ENCODE measurements at regions not wholly inside any gene's neighbourhood (a gene's known extent, or its start where the extent isn't known, plus 50 kb on each side); places are given as distances from the start of the nearest gene placed in this dataset.

DNA sequence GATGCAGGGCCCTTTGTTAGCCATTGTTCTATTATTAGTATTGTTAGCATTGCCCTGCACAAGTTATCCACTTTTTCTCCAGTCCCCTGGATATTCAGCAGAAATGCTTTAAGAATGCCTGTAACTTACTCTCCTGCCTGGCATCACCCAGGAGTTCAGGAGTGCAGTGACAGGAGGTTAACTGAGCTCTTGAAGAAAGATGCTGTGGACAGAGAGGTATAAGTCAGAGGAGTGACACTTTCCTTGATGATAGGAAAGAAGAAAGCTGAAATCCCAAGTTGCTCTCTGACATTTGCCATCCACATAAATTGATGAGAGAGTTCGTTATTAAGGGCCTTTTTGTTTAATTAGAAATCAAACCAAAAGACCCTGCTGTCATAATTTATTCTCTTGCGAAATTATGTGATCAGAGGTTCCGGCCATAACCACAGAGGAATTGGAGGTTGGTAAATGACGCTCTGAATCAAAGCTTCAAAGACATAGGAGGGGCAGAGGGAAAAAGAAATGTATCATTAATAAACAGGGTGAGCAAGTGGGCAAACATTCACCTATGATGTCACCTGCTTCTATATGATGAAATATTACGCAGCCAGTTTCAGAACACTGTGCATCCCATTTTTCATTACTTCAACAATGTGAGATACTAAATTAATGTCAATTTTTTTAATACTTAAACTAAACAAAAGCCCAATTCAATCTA is 230.2 kb upstream of the JADE1 start:
- DNase-seq (ENCODE audit: low spot score in 2 of 2), result no peak
- no peak for TF ChIP-seq POLR2A (IDR thresholded peaks at IDR 0.05)
- TF ChIP-seq, protein P1, sequence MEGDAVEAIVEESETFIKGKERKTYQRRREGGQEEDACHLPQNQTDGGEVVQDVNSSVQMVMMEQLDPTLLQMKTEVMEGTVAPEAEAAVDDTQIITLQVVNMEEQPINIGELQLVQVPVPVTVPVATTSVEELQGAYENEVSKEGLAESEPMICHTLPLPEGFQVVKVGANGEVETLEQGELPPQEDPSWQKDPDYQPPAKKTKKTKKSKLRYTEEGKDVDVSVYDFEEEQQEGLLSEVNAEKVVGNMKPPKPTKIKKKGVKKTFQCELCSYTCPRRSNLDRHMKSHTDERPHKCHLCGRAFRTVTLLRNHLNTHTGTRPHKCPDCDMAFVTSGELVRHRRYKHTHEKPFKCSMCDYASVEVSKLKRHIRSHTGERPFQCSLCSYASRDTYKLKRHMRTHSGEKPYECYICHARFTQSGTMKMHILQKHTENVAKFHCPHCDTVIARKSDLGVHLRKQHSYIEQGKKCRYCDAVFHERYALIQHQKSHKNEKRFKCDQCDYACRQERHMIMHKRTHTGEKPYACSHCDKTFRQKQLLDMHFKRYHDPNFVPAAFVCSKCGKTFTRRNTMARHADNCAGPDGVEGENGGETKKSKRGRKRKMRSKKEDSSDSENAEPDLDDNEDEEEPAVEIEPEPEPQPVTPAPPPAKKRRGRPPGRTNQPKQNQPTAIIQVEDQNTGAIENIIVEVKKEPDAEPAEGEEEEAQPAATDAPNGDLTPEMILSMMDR (IDR thresholded peaks at IDR 0.05), result no peak
- 64 to 67% methylated on average over 5 of the region's 5 CpGs for WGBS, 2 donors
- no peak overlapping the region for H3K4me3 ChIP-seq (ENCODE audit: low read depth, poor library complexity, severe bottlenecking)
- intact Hi-C loops (cut with DNase I; ENCODE audit: low total_unique reads), result no loop called here

DNA sequence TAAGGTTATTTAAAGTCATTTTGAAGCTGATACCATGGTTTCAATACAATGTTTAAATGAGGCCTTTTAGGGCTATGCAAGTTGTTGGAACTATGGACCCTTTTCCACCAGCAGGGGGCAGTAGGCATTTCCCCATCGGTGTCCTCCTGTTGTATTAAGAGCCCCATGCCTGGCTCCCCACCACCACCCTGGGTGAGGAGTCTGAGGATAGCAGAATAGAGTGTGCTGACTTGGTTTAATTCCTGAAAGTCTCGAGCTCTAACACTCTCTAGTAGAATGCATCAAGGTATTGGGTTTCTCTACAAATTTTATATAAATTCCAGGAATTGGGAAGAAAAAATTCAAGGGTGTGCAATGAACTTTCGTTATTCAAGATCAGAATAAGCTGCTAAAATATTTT is 234.8 kb upstream of the JADE1 start:
- no peak overlapping the region for H3K4me3 ChIP-seq (ENCODE audit: low read depth, poor library complexity, severe bottlenecking)
- TF ChIP-seq, protein P1 (IDR thresholded peaks at IDR 0.05), result no peak
- TF ChIP-seq POLR2A (IDR thresholded peaks at IDR 0.05), result no peak
- no peak for DNase-seq (ENCODE audit: low spot score in 2 of 2)
- intact Hi-C loops (cut with DNase I; ENCODE audit: low total_unique reads), result no loop called here
- WGBS, 2 donors, result 35 to 39% methylated on average over 3 of the region's 3 CpGs

DNA sequence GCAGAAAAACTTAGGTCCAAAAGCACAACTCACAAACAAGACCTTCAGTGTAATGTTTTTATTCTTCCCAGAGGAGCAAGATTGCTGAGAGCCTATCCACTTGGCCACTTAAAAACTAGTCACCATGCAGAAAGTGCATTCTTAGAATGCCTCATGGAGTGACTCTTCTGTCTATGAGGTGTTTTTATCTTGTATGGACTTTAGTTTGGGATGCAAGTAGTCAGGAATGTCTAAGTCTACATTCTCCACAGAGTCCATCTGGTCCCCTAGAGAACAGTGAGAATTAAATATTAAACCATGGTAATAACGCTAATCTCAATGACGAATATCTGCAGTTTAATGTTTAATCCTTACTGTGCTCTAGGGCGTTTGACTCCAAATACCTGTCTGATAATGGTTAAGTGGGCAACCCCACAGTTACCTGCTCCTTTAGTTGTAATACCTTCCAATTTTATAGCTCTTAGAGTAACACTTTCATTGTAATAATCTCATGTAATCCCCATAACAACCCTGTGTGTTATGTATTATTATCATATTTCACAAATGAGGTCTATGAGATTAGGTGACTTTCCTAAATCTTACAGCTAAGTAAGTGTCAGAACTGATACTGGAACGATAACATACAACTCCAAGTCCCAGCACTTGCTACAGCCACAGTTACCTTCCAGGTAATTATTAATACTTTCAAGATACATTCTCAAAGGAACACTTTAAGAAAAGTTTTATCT is 235.6 kb upstream of the JADE1 start:
- intact Hi-C loops (cut with DNase I; ENCODE audit: low total_unique reads), result no loop called here
- TF ChIP-seq, protein P1 (IDR thresholded peaks at IDR 0.05), result no peak
- no peak for TF ChIP-seq POLR2A (IDR thresholded peaks at IDR 0.05)
- H3K4me3 ChIP-seq (ENCODE audit: low read depth, poor library complexity, severe bottlenecking), result no peak overlapping the region
- DNase-seq (ENCODE audit: low spot score in 2 of 2), result no peak
- WGBS, 2 donors, result 91 to 92% methylated on average over 4 of the region's 4 CpGs

DNA sequence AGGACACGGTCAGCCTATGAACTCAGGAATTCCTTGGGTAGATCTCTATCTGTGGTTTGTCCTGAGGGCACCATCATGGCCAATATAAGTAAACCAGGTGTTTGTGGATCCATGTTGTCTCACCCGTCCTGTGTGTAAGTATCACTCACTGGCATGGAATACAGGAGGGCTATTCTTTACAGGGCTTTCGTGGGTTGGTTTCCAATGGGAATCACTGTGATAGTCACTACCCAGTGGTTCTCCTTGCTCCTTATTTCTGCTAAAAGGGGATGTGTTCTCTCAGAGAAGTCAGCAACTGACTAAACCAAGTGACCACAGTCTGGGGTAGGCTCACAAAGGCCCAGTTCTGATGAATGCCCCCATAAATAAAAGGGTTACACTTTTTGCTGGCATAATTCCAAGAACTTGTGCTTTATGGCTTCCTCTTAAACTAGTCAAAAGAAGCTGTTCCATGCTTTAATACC is 236.7 kb upstream of the JADE1 start:
- TF ChIP-seq, protein P1 (IDR thresholded peaks at IDR 0.05), result no peak
- TF ChIP-seq POLR2A (IDR thresholded peaks at IDR 0.05), result no peak
- H3K4me3 ChIP-seq (ENCODE audit: low read depth, poor library complexity, severe bottlenecking), result no peak overlapping the region
- 89 to 90% methylated on average over 3 of the region's 3 CpGs for WGBS, 2 donors
- DNase-seq (ENCODE audit: low spot score in 2 of 2), result no peak
- intact Hi-C loops (cut with DNase I; ENCODE audit: low total_unique reads), result no loop called here

DNA sequence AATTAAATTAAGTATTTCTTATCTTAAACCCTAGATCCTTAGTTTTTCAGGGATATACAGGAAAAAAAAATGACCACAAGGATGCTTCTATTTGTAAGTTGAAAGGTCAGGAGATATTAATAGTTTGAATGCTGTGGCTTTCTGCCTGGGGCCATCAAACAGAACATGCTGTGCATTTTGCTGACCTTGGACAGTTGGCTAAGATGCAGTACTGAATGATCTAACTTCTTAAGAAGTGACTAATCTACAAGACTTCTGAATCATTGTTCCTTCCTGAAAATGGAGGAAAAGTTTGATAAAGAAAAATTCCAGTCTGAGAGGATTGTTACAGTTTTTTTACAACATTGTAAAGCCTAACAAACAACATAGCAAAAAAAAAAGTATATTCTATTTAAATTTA is 237.8 kb upstream of the JADE1 start:
- intact Hi-C loops (cut with DNase I; ENCODE audit: low total_unique reads), result no loop called here
- TF ChIP-seq POLR2A (IDR thresholded peaks at IDR 0.05), result no peak
- TF ChIP-seq, protein P1 (IDR thresholded peaks at IDR 0.05), result no peak
- peak in 1 of 2 donors; percentile 74 for DNase-seq (ENCODE audit: low spot score in 2 of 2)
- H3K4me3 ChIP-seq (ENCODE audit: low read depth, poor library complexity, severe bottlenecking), result no peak overlapping the region

All from lower leg skin (tissue), 4 donors.